ENCODE measurements at regions not wholly inside any gene's neighbourhood (a gene's known extent, or its start where the extent isn't known, plus 50 kb on each side); places are given as distances from the start of the nearest gene placed in this dataset.
"Not testable (repeated sequence)": the region's sequence is repeated elsewhere in the genome, so short reads cannot be mapped to it uniquely, and the experiment has no call there.

GRCh38 chr2:110287253-110287652 is 74.9 kb upstream of the MTLN start:
- not testable (repeated sequence) for DNase-seq

GRCh38 chr2:110285002-110285401 is 72.7 kb upstream of the MTLN start:
- not testable (repeated sequence) for DNase-seq

DNA sequence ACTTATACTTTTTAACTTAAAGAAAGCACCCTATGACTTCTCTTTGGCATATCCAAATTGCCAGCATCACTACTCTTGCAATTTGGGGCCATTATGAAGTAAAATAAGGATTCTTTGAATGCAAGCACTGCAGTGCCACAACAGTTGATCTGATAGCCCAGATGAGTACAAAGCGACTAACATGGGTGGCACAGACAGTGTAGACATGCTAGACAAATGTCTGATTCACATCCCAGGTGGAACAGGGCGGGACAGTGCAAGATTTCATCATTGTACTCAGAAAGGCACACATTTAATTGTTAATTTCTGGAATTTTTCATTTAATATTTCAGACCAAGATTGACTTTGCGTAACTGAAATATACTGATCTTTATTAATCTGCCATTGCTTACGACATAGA is 68.5 kb upstream of the MTLN start:
- not testable (repeated sequence) for DNase-seq

- DNase-seq, result not testable (repeated sequence)
These were observed 64.7 kb upstream of the MTLN start for GRCh38 chr2:110277054-110277453.

- not testable (repeated sequence) for DNase-seq
These were observed 63.7 kb upstream of the MTLN start for GRCh38 chr2:110276092-110276491.

DNA sequence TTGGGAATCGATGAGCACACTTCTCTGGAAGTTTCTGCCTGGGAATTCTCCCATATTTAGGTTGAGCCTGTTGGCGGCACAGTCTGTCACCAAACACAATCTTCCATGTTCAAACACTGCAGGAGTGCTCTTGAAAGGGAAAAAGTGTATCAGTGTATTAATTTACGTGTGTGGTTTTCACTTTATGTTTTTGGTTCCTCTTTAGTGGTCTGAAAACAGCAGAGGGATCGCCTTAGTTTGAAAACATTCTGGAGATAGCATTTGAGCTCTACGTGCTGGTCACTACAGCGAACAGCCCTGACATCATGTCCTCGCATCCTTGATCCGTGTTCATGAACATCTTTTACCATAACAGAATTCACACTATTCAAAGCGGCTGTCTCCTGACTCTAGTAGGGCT is 57.3 kb upstream of the MTLN start:
- not testable (repeated sequence) for DNase-seq

GRCh38 chr2:110267828-110268407 is 55.6 kb upstream of the MTLN start:
- not testable (repeated sequence) for DNase-seq

DNA sequence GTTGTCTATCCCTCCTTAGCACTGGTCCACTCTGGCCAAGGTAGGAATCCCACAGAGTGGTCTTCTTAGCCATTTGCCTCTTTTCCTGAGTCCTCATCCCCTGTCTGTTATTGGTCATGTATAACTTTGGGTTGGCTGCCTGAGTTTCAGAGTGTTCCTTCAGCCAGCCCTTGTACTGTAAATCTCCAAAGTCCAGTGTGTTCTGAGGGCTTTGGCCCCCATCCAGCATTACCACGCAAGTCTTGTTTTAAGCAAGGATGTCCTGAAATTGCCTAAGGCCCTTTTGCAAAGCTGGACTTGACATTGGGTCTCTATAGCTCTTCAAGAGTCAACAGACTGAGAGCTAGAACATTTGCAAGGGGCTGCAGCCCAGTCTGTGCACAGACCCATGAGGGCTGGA is 52.5 kb upstream of the MTLN start:
- DNase-seq, result not testable (repeated sequence)

GRCh38 chr2:110264076-110264681 is 51.8 kb upstream of the MTLN start:
- not testable (repeated sequence) for DNase-seq

DNA sequence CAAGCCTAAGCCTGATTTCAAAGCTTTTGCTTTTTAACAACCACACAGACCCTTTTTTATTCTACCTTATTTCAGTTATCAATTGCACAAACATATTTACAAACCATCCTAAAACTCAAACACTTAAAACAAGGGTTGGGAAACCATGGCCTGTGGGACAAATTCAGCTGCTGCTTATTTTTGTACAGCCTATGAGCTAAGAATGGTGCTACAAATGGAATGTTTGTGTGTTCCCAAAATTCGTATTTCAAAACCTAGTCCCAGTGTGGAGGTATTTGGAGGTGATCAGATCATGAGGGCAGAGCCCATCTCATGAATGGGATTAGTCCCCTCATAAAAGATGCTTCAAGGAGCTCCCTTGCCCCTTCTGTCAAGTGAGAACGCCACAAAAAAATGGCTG is 51.1 kb upstream of the MTLN start:
- not testable (repeated sequence) for DNase-seq

Data from activated CD8-positive, alpha-beta memory T cell treated with anti-CD3 and anti-CD28 coated beads, Interleukin-2, amount 50 U/mL, for 48 hours (primary cell).